ENCODE measurements at regions not wholly inside any gene's neighbourhood (a gene's known extent, or its start where the extent isn't known, plus 50 kb on each side); places are given as distances from the start of the nearest gene placed in this dataset.
"Not testable (repeated sequence)": the region's sequence is repeated elsewhere in the genome, so short reads cannot be mapped to it uniquely, and the experiment has no call there.

- FAIRE-seq = no peak
These were observed 165.9 kb upstream of the PODXL start for GRCh38 chr7:131722371-131722770.

GRCh38 chr7:131721660-131722059, 165.2 kb upstream of the PODXL start:
- no peak for FAIRE-seq

GRCh38 chr7:131720703-131721102, 164.3 kb upstream of the PODXL start:
- FAIRE-seq = no peak

GRCh38 chr7:131717181-131717580, 160.8 kb upstream of the PODXL start:
- no peak for FAIRE-seq

- no peak for FAIRE-seq
These were observed 142.9 kb upstream of the PODXL start for GRCh38 chr7:131699323-131699722.

GRCh38 chr7:131692131-131692960, 135.9 kb upstream of the PODXL start:
- FAIRE-seq = no peak

- FAIRE-seq = no peak
These were observed 135.2 kb upstream of the PODXL start for GRCh38 chr7:131691454-131692130.

- no peak for FAIRE-seq
These were observed 134.0 kb upstream of the PODXL start for GRCh38 chr7:131690441-131690840.

- no peak for FAIRE-seq
These were observed 133.3 kb upstream of the PODXL start for GRCh38 chr7:131689662-131690234.

GRCh38 chr7:131688738-131689661, 132.6 kb upstream of the PODXL start:
- FAIRE-seq = no peak

- FAIRE-seq = no peak
These were observed 130.9 kb upstream of the PODXL start for GRCh38 chr7:131687296-131687695.

- no peak for FAIRE-seq
These were observed 130.4 kb upstream of the PODXL start for GRCh38 chr7:131686833-131687232.

- no peak for FAIRE-seq
These were observed 127.2 kb upstream of the PODXL start for GRCh38 chr7:131683536-131684125.

GRCh38 chr7:131681961-131682360, 125.5 kb upstream of the PODXL start:
- no peak for FAIRE-seq

GRCh38 chr7:131679071-131679470, 122.6 kb upstream of the PODXL start:
- FAIRE-seq = not testable (repeated sequence)

GRCh38 chr7:131676850-131677249, 120.4 kb upstream of the PODXL start:
- FAIRE-seq = not testable (repeated sequence)

GRCh38 chr7:131674131-131674530, 117.7 kb upstream of the PODXL start:
- FAIRE-seq = no peak

- FAIRE-seq = no peak
These were observed 117.1 kb upstream of the PODXL start for GRCh38 chr7:131673576-131673975.

- FAIRE-seq = no peak
These were observed 114.0 kb upstream of the PODXL start for GRCh38 chr7:131670406-131670805.

GRCh38 chr7:131667699-131668098, 111.3 kb upstream of the PODXL start:
- FAIRE-seq = no peak

- no peak for FAIRE-seq
These were observed 108.6 kb upstream of the PODXL start for GRCh38 chr7:131665021-131665420.

- FAIRE-seq = no peak
These were observed 108.1 kb upstream of the PODXL start for GRCh38 chr7:131664570-131664969.
